ENCODE measurements at regions not wholly inside any gene's neighbourhood (a gene's known extent, or its start where the extent isn't known, plus 50 kb on each side); places are given as distances from the start of the nearest gene placed in this dataset.

DNA sequence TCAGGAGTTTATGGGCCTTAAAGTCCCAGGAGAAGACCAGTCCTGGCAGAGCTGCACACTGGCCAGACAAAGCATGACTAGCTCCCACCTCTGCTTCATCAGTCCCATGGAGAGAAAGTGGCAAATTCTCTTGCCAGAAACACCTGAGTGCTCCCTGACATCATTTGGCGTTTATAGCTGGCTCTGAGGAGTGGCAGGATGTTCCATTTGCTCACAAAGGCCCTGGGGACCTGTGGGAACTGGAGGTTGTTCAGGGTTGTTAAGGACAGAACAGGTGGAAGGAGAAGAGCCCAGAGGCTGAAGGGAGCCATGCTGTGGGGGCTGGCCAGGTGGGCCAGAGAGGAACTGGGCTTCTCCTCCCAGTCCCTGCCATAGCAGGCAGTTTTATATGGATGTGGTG is 56.1 kb downstream of the RPL37A start:
- no peak overlapping the region for H3K4me3 ChIP-seq (ENCODE audit: low read depth in 2 of 2, low read length in 2 of 2)
- in situ Hi-C loops (cut with HindIII; ENCODE audit: low pct_unique_long_range_greater_than_20kb, low sequenced_read_pairs) (no loop called here), intact Hi-C loops (cut with micrococcal nuclease; ENCODE audit: unreplicated experiment) (no loop called here)
- H3K27me3 ChIP-seq (ENCODE audit: control insufficient read depth, insufficient read depth, low read length), result no peaks in the 10 kb centered on the region
- ATAC-seq, result no peak
- CTCF ChIA-PET, result no interaction called here
- no peak overlapping the region for H3K27ac ChIP-seq (ENCODE audit: low read length)
- POLR2A ChIA-PET, result interaction anchor here (0.6 kb wide), 1 partner anchor 108 kb away, joined by 3 read pairs; no protein-coding TSS in a partner anchor
- TF ChIP-seq, protein P1, sequence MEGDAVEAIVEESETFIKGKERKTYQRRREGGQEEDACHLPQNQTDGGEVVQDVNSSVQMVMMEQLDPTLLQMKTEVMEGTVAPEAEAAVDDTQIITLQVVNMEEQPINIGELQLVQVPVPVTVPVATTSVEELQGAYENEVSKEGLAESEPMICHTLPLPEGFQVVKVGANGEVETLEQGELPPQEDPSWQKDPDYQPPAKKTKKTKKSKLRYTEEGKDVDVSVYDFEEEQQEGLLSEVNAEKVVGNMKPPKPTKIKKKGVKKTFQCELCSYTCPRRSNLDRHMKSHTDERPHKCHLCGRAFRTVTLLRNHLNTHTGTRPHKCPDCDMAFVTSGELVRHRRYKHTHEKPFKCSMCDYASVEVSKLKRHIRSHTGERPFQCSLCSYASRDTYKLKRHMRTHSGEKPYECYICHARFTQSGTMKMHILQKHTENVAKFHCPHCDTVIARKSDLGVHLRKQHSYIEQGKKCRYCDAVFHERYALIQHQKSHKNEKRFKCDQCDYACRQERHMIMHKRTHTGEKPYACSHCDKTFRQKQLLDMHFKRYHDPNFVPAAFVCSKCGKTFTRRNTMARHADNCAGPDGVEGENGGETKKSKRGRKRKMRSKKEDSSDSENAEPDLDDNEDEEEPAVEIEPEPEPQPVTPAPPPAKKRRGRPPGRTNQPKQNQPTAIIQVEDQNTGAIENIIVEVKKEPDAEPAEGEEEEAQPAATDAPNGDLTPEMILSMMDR (IDR thresholded peaks at IDR 0.05), result no peak
- no peaks in the 10 kb centered on the region for H3K36me3 ChIP-seq (ENCODE audit: control insufficient read depth, insufficient read depth, low read length)
- BruUV-seq (replicated peaks), result no TSS peak
- no peak for DNase-seq (ENCODE audit: low read depth, low spot score)
- H3K4me1 ChIP-seq (ENCODE audit: control insufficient read depth, insufficient read depth, low read length), result no peaks in the 10 kb centered on the region
- no peaks in the 10 kb centered on the region for H3K9me3 ChIP-seq (ENCODE audit: control insufficient read depth, insufficient read depth, low read depth, low read length)

DNA sequence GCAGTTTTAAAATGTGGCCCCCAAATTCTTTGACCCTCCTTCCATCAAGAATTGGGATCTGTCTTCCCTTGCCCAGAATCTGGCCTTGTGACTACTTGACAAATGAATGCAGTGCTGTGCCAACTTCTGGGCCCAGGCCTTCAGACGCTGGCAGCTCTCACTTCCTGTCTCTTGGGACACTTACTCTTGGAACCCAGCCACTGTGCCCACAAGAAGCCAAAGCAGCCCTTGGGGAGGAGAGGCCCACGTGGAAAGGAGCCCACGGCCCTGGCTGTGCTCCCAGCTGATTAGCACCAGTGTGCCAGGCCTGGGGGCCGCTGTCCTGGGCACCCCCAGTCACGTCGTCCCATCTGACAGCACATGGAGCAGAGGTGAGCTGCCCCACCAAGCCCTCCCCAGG is 56.6 kb downstream of the RPL37A start:
- in situ Hi-C loops (cut with HindIII; ENCODE audit: low pct_unique_long_range_greater_than_20kb, low sequenced_read_pairs), result no loop called here
- DNase-seq (ENCODE audit: low read depth, low spot score) (no peak), ATAC-seq (no peak)
- BruUV-seq (replicated peaks), result no TSS peak
- H3K9me3 ChIP-seq (ENCODE audit: control insufficient read depth, insufficient read depth, low read depth, low read length), result no peaks in the 10 kb centered on the region
- no peaks in the 10 kb centered on the region for H3K36me3 ChIP-seq (ENCODE audit: control insufficient read depth, insufficient read depth, low read length)
- no peaks in the 10 kb centered on the region for H3K4me1 ChIP-seq (ENCODE audit: control insufficient read depth, insufficient read depth, low read length)
- no peak overlapping the region for H3K4me3 ChIP-seq (ENCODE audit: low read depth in 2 of 2, low read length in 2 of 2)
- TF ChIP-seq SIN3A (IDR thresholded peaks at IDR 0.05; ENCODE audit: borderline replicate concordance, insufficient read depth, low read depth, low read length), result no peak
- ChIA-PET CTCF (no interaction called here), POLR2A (interaction anchor here (0.5 kb wide), 1 partner anchor 1396 kb away, joined by 3 read pairs; no protein-coding TSS in a partner anchor)
- intact Hi-C loops (cut with micrococcal nuclease; ENCODE audit: unreplicated experiment), result no loop called here
- H3K27ac ChIP-seq (ENCODE audit: low read length), result no peak overlapping the region
- no peaks in the 10 kb centered on the region for H3K27me3 ChIP-seq (ENCODE audit: control insufficient read depth, insufficient read depth, low read length)

DNA sequence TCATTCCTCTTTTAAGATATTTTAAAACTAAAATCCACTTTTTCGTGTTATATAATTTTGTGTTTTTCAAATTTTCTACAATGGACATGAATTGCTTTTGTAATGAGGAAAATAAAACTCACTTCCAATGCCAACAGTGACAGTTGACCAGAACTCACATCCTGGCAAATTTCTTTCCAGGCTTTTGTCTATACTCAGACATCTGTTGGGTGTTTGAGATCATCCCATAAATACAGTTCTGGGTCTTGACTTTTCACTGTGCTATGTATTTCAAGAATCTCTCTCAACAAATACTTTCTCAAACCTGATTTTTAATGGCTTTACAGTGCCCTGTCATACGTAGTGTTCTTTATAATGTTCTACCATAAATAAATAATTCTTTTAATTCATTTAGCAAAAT is 57.6 kb downstream of the RPL37A start:
- ChIA-PET POLR2A (no interaction called here), CTCF (no interaction called here)
- intact Hi-C loops (cut with micrococcal nuclease; ENCODE audit: unreplicated experiment), result no loop called here

More for the DNA sequence above, 57.6 kb downstream of the RPL37A start:
- Histone ChIP-seq H3K9me3 (ENCODE audit: control insufficient read depth, insufficient read depth, low read depth, low read length) (no peaks in the 10 kb centered on the region), H3K27me3 (ENCODE audit: control insufficient read depth, insufficient read depth, low read length) (no peaks in the 10 kb centered on the region), H3K27ac (ENCODE audit: low read length) (no peak overlapping the region), H3K36me3 (ENCODE audit: control insufficient read depth, insufficient read depth, low read length) (no peaks in the 10 kb centered on the region), H3K4me3 (ENCODE audit: low read depth in 2 of 2, low read length in 2 of 2) (no peak overlapping the region), H3K4me1 (ENCODE audit: control insufficient read depth, insufficient read depth, low read length) (no peaks in the 10 kb centered on the region)
- no peak for TF ChIP-seq TCF7L2 (IDR thresholded peaks at IDR 0.05; ENCODE audit: low read depth, low read length)
- no peak for TF ChIP-seq SIN3A (IDR thresholded peaks at IDR 0.05; ENCODE audit: borderline replicate concordance, insufficient read depth, low read depth, low read length)
- TF ChIP-seq, protein P1 (IDR thresholded peaks at IDR 0.05), result no peak
- TF ChIP-seq, protein P2, sequence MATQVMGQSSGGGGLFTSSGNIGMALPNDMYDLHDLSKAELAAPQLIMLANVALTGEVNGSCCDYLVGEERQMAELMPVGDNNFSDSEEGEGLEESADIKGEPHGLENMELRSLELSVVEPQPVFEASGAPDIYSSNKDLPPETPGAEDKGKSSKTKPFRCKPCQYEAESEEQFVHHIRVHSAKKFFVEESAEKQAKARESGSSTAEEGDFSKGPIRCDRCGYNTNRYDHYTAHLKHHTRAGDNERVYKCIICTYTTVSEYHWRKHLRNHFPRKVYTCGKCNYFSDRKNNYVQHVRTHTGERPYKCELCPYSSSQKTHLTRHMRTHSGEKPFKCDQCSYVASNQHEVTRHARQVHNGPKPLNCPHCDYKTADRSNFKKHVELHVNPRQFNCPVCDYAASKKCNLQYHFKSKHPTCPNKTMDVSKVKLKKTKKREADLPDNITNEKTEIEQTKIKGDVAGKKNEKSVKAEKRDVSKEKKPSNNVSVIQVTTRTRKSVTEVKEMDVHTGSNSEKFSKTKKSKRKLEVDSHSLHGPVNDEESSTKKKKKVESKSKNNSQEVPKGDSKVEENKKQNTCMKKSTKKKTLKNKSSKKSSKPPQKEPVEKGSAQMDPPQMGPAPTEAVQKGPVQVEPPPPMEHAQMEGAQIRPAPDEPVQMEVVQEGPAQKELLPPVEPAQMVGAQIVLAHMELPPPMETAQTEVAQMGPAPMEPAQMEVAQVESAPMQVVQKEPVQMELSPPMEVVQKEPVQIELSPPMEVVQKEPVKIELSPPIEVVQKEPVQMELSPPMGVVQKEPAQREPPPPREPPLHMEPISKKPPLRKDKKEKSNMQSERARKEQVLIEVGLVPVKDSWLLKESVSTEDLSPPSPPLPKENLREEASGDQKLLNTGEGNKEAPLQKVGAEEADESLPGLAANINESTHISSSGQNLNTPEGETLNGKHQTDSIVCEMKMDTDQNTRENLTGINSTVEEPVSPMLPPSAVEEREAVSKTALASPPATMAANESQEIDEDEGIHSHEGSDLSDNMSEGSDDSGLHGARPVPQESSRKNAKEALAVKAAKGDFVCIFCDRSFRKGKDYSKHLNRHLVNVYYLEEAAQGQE (IDR thresholded peaks at IDR 0.05; ENCODE audit: insufficient read depth in 1 of 2, low read depth in 2 of 2, low read length in 1 of 2), result no peak
- no peak for TF ChIP-seq POLR2AphosphoS5 (IDR thresholded peaks at IDR 0.05; ENCODE audit: low read depth, low read length)
- in situ Hi-C loops (cut with HindIII; ENCODE audit: low pct_unique_long_range_greater_than_20kb, low sequenced_read_pairs), result no loop called here
- no TSS peak for BruUV-seq (replicated peaks)
- no peak for DNase-seq (ENCODE audit: low read depth, low spot score)
- no peak for ATAC-seq
